PC-9 (cell line): ENCODE measurements at regions not wholly inside any gene's neighbourhood (a gene's known extent, or its start where the extent isn't known, plus 50 kb on each side); places are given as distances from the start of the nearest gene placed in this dataset.

Experiments used
- BruUV-seq: library from RNA; stranded (reverse); fragments of 400-500 nt; replicated peaks from 2 replicates; lab custom pipeline; 2021; lab: Mats Ljungman, UMichigan
- CTCF ChIA-PET: fragments of 300-600 bp; sonication (Branson Sonifier 250); formaldehyde crosslinking; loops from one replicate; lab custom pipeline; 2022; ENCODE audit warnings: antibody characterized with exemption; lab: Charles Lee
- POLR2A ChIA-PET: fragments of 300-600 bp; sonication (Branson Sonifier 250); formaldehyde crosslinking; loops from one replicate; lab custom pipeline; 2022; ENCODE audit warnings: antibody characterized with exemption; ENCODE audit not compliant: unreplicated experiment; lab: Charles Lee
- DNase-seq, 2 experiments: peaks; one replicate each; pipeline versions ENCODE4 v3.0.0 to v3.0.0-alpha.2; 2015 to 2022; ENCODE audit warnings: mixed read lengths in 1 of 2
- H2AFZ ChIP-seq: fragments of 200-600 bp; sonication (generic); 2 replicates; pipeline ENCODE4 v1.8.1; 2017; ENCODE audit warnings: antibody characterized with exemption
- H3F3A ChIP-seq: fragments of 200-600 bp; sonication (generic); 2 replicates; pipeline ENCODE4 v1.8.1; 2017; ENCODE audit warnings: antibody characterized with exemption, mild to moderate bottlenecking, low read depth; ENCODE audit not compliant: insufficient read depth
- H3K27ac ChIP-seq: fragments of 200-600 bp; sonication (generic); 2 replicates; pipeline ENCODE4 v1.6.1; 2016; ENCODE audit warnings: mixed run types
- H3K27me3 ChIP-seq: fragments of 200-600 bp; sonication (generic); 2 replicates; pipeline ENCODE4 v1.6.1; 2016; ENCODE audit warnings: low read depth, mixed run types; ENCODE audit not compliant: insufficient read depth
- H3K36me3 ChIP-seq: fragments of 200-600 bp; sonication (generic); 2 replicates; pipeline ENCODE4 v1.6.1; 2016; ENCODE audit warnings: low read depth, mixed run types
- H3K4me1 ChIP-seq: fragments of 200-600 bp; sonication (generic); replicated peaks from 2 replicates; pipeline ENCODE4 v1.6.1; 2016; ENCODE audit warnings: mixed run types; ENCODE audit not compliant: insufficient read depth
- H3K4me2 ChIP-seq: fragments of 200-600 bp; sonication (generic); 2 replicates; pipeline ENCODE4 v1.6.1; 2017; ENCODE audit warnings: mixed run types
- H3K4me3 ChIP-seq: fragments of 200-600 bp; sonication (generic); 2 replicates; pipeline ENCODE4 v1.6.1; 2016; ENCODE audit warnings: mixed run types
- H3K79me2 ChIP-seq: fragments of 200-600 bp; sonication (generic); 2 replicates; pipeline ENCODE4 v1.6.1; 2017; ENCODE audit warnings: low read depth, mixed run types
- H3K9me2 ChIP-seq: fragments of 200-600 bp; sonication (generic); 2 replicates; pipeline ENCODE4 v1.8.1; 2017; ENCODE audit warnings: mild to moderate bottlenecking; ENCODE audit not compliant: insufficient read depth
- H3K9me3 ChIP-seq: fragments of 200-600 bp; sonication (generic); 2 replicates; pipeline ENCODE4 v1.8.1; 2016; ENCODE audit warnings: low read depth; ENCODE audit not compliant: insufficient read depth
- H4K20me1 ChIP-seq: fragments of 200-600 bp; sonication (generic); 2 replicates; pipeline ENCODE4 v1.8.1; 2017; ENCODE audit not compliant: insufficient read depth
- CTCF ChIP-seq: fragments of 200-600 bp; sonication (generic); conservative IDR thresholded peaks from 2 replicates; pipeline ENCODE4 v1.6.1; 2017; ENCODE audit warnings: mixed run types, antibody characterized with exemption, mild to moderate bottlenecking, moderate library complexity
- EZH2 ChIP-seq: fragments of 200-600 bp; sonication (generic); IDR thresholded peaks from 2 replicates; pipeline ENCODE4 v1.8.0; 2017; ENCODE audit warnings: antibody characterized with exemption, low read depth
- intact Hi-C: fragments of 100-400 bp; cut with micrococcal nuclease; formaldehyde crosslinking; loops from one replicate; pipeline ENCODE4 v1.10.0; 2022; ENCODE audit not compliant: unreplicated experiment

GRCh38 chr9:107639426-107639825 lies 149.9 kb upstream of the KLF4 start:
- no peak for DNase-seq
- CTCF ChIA-PET = interaction anchor here (0.7 kb wide), 1 partner anchor 46 kb away, joined by 7 read pairs; no protein-coding TSS in a partner anchor
- Histone ChIP-seq H3K79me2 (no peaks in the 10 kb centered on the region), H3K4me2 (no peak overlapping the region), H3K9me2 (no peaks in the 10 kb centered on the region), H3K4me1 (no peaks in the 10 kb centered on the region), H3K27ac (no peak overlapping the region), H3K27me3 (no peaks in the 10 kb centered on the region), H4K20me1 (no peaks in the 10 kb centered on the region), H3K9me3 (no peaks in the 10 kb centered on the region), H3K4me3 (no peak overlapping the region), H3F3A (no peaks in the 10 kb centered on the region), H2AFZ (no peak overlapping the region), H3K36me3 (no peaks in the 10 kb centered on the region)
- intact Hi-C loops = loop anchor here (5.0 kb wide), 1 partner anchor 113 kb away; no protein-coding TSS in a partner anchor
- TF ChIP-seq CTCF = no peak
- no peak for TF ChIP-seq EZH2
- POLR2A ChIA-PET = no interaction called here
- BruUV-seq = no TSS peak

- Histone ChIP-seq H3K9me2 (no peaks in the 10 kb centered on the region), H3K27ac (no peak overlapping the region), H3K4me2 (no peak overlapping the region), H3K9me3 (no peaks in the 10 kb centered on the region), H3K36me3 (no peaks in the 10 kb centered on the region), H3K4me3 (no peak overlapping the region), H3K79me2 (no peaks in the 10 kb centered on the region), H2AFZ (no peak overlapping the region), H3K27me3 (no peaks in the 10 kb centered on the region), H4K20me1 (no peaks in the 10 kb centered on the region), H3K4me1 (no peaks in the 10 kb centered on the region), H3F3A (no peaks in the 10 kb centered on the region)
- TSS peak; percentile 90 for BruUV-seq
- intact Hi-C loops = loop anchor here (5.0 kb wide), 1 partner anchor 114 kb away; no protein-coding TSS in a partner anchor
- POLR2A ChIA-PET = interaction anchor here (0.6 to 0.7 kb wide), 2 partner anchors 18 to 149 kb away, joined by 3 to 9 read pairs; partner anchors contain the start of gene KLF4
- DNase-seq = no peak
- CTCF ChIA-PET = interaction anchor here (0.6 to 0.7 kb wide), 3 partner anchors 45 to 747 kb away, joined by 7 to 19 read pairs (median 15); no protein-coding TSS in a partner anchor
- TF ChIP-seq EZH2 (no peak), CTCF (no peak)
Measured at GRCh38 chr9:107638521-107639310, 149.1 kb upstream of the KLF4 start.

DNA sequence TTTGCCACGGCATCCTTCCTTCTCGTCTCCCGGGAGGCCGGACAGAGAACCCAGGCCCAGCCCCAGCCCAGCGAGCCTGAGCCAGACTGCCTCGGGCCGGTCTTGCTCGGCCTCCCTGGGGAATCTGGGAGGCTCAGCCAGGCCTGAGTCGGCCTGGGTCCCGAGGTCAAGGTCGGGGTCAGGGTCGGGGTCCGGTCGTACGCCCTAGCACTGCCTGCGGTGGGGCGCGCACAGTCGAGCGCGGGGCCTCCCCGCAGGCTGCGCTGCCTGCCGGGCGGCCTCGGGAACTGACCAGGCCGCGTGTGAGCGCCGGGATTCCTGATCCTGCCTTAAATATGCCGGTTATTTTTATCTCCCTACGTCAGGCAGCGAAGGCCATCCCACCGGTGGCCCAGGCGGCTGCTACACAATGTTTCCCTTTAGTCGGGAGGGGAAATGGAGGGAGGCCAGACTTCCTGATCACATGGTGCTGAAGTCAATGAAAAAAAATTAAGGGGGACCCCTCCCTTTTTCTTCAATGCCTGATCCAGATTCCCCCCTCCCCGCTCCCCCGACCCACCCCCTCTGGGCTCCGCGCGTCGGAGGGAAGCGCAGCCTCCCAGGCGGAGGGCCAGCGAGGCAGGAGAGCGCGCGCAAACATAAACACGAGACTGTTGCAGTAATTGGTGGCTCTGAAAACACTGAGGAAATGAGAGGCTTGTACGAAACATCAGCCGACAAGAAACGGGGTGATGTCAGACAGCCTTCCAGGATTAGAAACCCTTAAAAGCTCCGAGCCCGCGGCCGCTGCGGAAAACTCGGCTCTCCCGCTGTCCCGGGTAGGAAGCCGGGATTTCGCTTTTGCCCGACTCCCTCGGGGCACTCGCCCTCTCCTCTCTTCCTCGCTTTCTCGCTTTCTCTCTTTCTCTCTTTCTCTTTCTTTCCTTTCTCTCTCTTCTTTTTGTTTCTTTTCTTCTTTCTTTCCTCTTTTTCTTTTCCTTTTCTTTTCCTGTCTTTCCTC lies 148.2 kb upstream of the KLF4 start:
- intact Hi-C loops = loop anchor here (1.0 to 5.0 kb wide), 4 partner anchors 74 to 633 kb away; partner anchors contain the start of gene KLF4
- no peaks in the 10 kb centered on the region for H3K9me3 ChIP-seq

More for the DNA sequence above, 148.2 kb upstream of the KLF4 start:
- CTCF ChIA-PET = interaction anchor here (0.6 to 0.7 kb wide), 2 partner anchors 191 to 748 kb away, joined by 15 to 19 read pairs; no protein-coding TSS in a partner anchor
- H3K79me2 ChIP-seq = no peaks in the 10 kb centered on the region
- H3K4me1 ChIP-seq = no peaks in the 10 kb centered on the region
- no peak overlapping the region for H2AFZ ChIP-seq
- H3K27ac ChIP-seq = no peak overlapping the region
- no peaks in the 10 kb centered on the region for H3K36me3 ChIP-seq
- POLR2A ChIA-PET = no interaction called here
- DNase-seq = peak in 1 of 2 experiments; percentile 44
- H4K20me1 ChIP-seq = no peaks in the 10 kb centered on the region
- H3K4me3 ChIP-seq = no peak overlapping the region
- no peaks in the 10 kb centered on the region for H3K27me3 ChIP-seq
- no peak for TF ChIP-seq CTCF
- TF ChIP-seq EZH2 = no peak
- no TSS peak for BruUV-seq
- H3K9me2 ChIP-seq = no peaks in the 10 kb centered on the region
- H3K4me2 ChIP-seq = no peak overlapping the region
- H3F3A ChIP-seq = no peaks in the 10 kb centered on the region
